CD4-positive, alpha-beta T cell (primary cell): ENCODE measurements at regions not wholly inside any gene's neighbourhood (a gene's known extent, or its start where the extent isn't known, plus 50 kb on each side); places are given as distances from the start of the nearest gene placed in this dataset.

Experiments used
- ATAC-seq: fragments of 200-7000 bp; cut with Tn5 transposase; one replicate; pipeline ENCODE4 v1.10.0; 2022; ENCODE audit warnings: mild to moderate bottlenecking; ENCODE audit not compliant: poor library complexity
- CTCF ChIA-PET: fragments of 350-600 bp; sonication (Branson Sonifier 250); formaldehyde crosslinking; loops from one replicate; lab custom pipeline; 2021; ENCODE audit warnings: antibody characterized with exemption, inconsistent platforms; lab: Charles Lee
- POLR2A ChIA-PET: fragments of 350-600 bp; sonication (Branson Sonifier 250); formaldehyde crosslinking; loops from one replicate; lab custom pipeline; 2021; ENCODE audit warnings: antibody characterized with exemption, inconsistent platforms; lab: Charles Lee
- DNase-seq, 14 experiments: peaks; one replicate each; pipeline ENCODE4 v3.0.0-alpha.2; 2013 to 2020; ENCODE audit warnings: mixed read lengths in 2 of 14
- H3K27ac ChIP-seq, 2 donors: one replicate each; pipeline versions ENCODE4 v1.5.1 to v1.7.0; 2013; ENCODE audit warnings: low read length in 2 of 2, low read depth in 1 of 2, mild to moderate bottlenecking in 1 of 2
- H3K27me3 ChIP-seq, 2 experiments: 1 replicate in 1 of 2; 2 replicates in 1 of 2; pipeline versions ENCODE4 v1.6.1 to v1.7.0; 2013; ENCODE audit warnings: low read length in 2 of 2, control low read depth in 1 of 2, mild to moderate bottlenecking in 1 of 2, moderate library complexity in 1 of 2; ENCODE audit not compliant: insufficient read depth in 2 of 2, control insufficient read depth in 1 of 2
- H3K36me3 ChIP-seq: one replicate; pipeline ENCODE4 v1.6.1; 2013; ENCODE audit warnings: low read length, control low read depth; ENCODE audit not compliant: insufficient read depth
- H3K4me1 ChIP-seq: one replicate; pipeline ENCODE4 v1.6.1; 2013; ENCODE audit warnings: low read length, control low read depth; ENCODE audit not compliant: insufficient read depth
- H3K4me3 ChIP-seq: one replicate; pipeline ENCODE4 v1.5.1; 2013; ENCODE audit warnings: mild to moderate bottlenecking, low read length, moderate library complexity
- H3K9me3 ChIP-seq, 2 experiments: 1 replicate in 1 of 2; 2 replicates in 1 of 2; pipeline versions ENCODE4 v1.6.1 to v1.7.0; 2013; ENCODE audit warnings: low read length in 2 of 2, mild to moderate bottlenecking in 2 of 2, control low read depth in 1 of 2, moderate library complexity in 1 of 2; ENCODE audit not compliant: control insufficient read depth in 1 of 2, insufficient read depth in 1 of 2
- H3K27ac Mint-ChIP-seq: one replicate; pipeline ENCODE4 v1.8.0; 2020; ENCODE audit warnings: mixed read lengths
- H3K27me3 Mint-ChIP-seq: one replicate; pipeline ENCODE4 v1.8.0; 2021; ENCODE audit warnings: mixed read lengths
- H3K36me3 Mint-ChIP-seq: one replicate; pipeline ENCODE4 v1.8.0; 2021; ENCODE audit warnings: low read depth, mixed read lengths
- H3K4me1 Mint-ChIP-seq: one replicate; pipeline ENCODE4 v1.8.0; 2021; ENCODE audit warnings: low read depth, mixed read lengths
- H3K4me3 Mint-ChIP-seq: one replicate; pipeline ENCODE4 v1.8.0; 2020; ENCODE audit warnings: mild to moderate bottlenecking, mixed read lengths
- H3K9me3 Mint-ChIP-seq: one replicate; pipeline ENCODE4 v1.8.0; 2020; ENCODE audit warnings: mixed read lengths
- intact Hi-C, 2 experiments: fragments of 100-400 bp; cut with DNase I in 1 of 2; cut with micrococcal nuclease in 1 of 2; formaldehyde crosslinking; loops; one replicate each; pipeline versions ENCODE4 v1.15.1 to v1.9.0; 2023 to 2025; cut with DNase I, micrococcal nuclease
- TF ChIP-seq, protein P1 (sequence below): fragments of 200-600 bp; IDR thresholded peaks from one replicate; pipeline ENCODE4 v1.8.0; 2022; ENCODE audit warnings: antibody characterized with exemption, mild to moderate bottlenecking

DNA sequence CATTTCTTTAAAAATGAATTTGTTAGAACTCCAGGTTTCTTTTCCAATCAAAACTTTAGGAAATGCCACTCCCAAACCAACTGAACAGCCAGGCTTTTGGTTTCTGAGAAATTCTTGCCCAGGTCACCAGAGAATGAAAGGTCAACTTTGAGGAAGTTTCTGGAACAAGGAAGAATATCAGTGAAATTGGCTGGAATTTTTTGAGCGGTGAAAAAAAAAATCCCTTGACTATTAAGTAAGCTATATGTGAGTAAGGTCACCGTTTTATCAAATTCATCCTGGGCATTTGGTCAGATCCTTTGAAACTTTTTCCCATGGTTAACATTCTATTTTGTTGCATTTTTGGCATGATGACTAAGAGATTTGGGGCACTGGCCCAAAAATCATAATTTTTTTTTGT, 469.3 kb downstream of the LTN1 start:
- H3K36me3 Mint-ChIP-seq = no peaks in the 10 kb centered on the region
- CTCF ChIA-PET = no interaction called here

DNA sequence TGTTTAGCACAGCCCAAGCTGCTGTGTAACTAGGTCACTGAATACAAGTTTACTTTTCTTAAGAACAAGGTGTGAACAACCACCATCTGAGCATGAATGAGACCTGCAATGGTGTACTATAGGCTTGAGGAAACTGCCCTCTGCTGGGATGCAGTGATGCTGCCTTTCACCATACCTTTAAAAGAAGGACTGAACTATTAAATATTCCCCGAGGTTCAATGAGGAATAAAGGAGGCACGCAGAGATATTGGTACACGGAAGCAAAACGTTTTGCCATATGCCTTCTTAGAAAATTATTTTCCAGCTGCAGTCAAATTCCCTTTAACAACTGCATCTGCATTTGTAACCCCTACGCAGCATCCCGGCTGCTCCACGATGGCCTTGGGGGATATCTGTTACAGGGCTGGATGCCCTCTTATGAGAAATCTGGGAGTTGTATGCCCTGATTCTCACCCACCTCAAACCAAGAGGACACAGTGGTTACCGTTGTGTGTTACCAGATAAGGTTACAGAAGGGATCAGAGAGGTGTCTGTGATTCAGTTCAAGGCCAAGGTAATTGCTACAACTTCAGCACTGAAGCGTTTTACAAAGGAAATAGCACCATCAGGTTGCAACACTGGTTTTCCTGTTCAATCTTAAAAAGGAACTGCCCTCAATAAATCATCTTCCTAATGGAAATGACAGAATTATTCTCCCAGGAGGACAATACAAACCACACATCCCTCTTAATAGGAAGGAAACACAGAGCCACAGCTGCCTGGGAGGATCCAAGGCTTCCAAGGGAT, 470.5 kb downstream of the LTN1 start:
- ATAC-seq (no peak), DNase-seq (peak in 3 of 14 experiments; percentile 3 to 13 (median 10))
- H3K36me3 Mint-ChIP-seq = no peaks in the 10 kb centered on the region
- no peak overlapping the region for H3K27ac ChIP-seq
- H3K27me3 ChIP-seq = no peaks in the 10 kb centered on the region
- no peaks in the 10 kb centered on the region for H3K4me1 ChIP-seq
- no peak overlapping the region for H3K4me3 ChIP-seq
- H3K36me3 ChIP-seq = no peaks in the 10 kb centered on the region
- CTCF ChIA-PET = no interaction called here
- intact Hi-C loops = no loop called here
- no peaks in the 10 kb centered on the region for H3K27me3 Mint-ChIP-seq
- no peaks in the 10 kb centered on the region for H3K4me1 Mint-ChIP-seq
- H3K27ac Mint-ChIP-seq = no peak overlapping the region
- H3K9me3 ChIP-seq = no peaks in the 10 kb centered on the region
- H3K9me3 Mint-ChIP-seq = no peaks in the 10 kb centered on the region
- POLR2A ChIA-PET = no interaction called here
- TF ChIP-seq, protein P1, sequence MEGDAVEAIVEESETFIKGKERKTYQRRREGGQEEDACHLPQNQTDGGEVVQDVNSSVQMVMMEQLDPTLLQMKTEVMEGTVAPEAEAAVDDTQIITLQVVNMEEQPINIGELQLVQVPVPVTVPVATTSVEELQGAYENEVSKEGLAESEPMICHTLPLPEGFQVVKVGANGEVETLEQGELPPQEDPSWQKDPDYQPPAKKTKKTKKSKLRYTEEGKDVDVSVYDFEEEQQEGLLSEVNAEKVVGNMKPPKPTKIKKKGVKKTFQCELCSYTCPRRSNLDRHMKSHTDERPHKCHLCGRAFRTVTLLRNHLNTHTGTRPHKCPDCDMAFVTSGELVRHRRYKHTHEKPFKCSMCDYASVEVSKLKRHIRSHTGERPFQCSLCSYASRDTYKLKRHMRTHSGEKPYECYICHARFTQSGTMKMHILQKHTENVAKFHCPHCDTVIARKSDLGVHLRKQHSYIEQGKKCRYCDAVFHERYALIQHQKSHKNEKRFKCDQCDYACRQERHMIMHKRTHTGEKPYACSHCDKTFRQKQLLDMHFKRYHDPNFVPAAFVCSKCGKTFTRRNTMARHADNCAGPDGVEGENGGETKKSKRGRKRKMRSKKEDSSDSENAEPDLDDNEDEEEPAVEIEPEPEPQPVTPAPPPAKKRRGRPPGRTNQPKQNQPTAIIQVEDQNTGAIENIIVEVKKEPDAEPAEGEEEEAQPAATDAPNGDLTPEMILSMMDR = no peak
- H3K4me3 Mint-ChIP-seq = no peak overlapping the region

More for the DNA sequence above, 469.3 kb downstream of the LTN1 start:
- POLR2A ChIA-PET = no interaction called here
- no peaks in the 10 kb centered on the region for H3K36me3 ChIP-seq
- no peak overlapping the region for H3K4me3 ChIP-seq
- intact Hi-C loops = no loop called here
- H3K4me3 Mint-ChIP-seq = no peak overlapping the region
- no peaks in the 10 kb centered on the region for H3K27me3 ChIP-seq
- no peaks in the 10 kb centered on the region for H3K4me1 Mint-ChIP-seq
- no peaks in the 10 kb centered on the region for H3K9me3 Mint-ChIP-seq
- ATAC-seq (no peak), DNase-seq (no peak)
- TF ChIP-seq, protein P1 = no peak
- H3K4me1 ChIP-seq = no peaks in the 10 kb centered on the region
- no peak overlapping the region for H3K27ac ChIP-seq
- H3K27ac Mint-ChIP-seq = no peak overlapping the region
- H3K9me3 ChIP-seq = no peaks in the 10 kb centered on the region
- H3K27me3 Mint-ChIP-seq = no peaks in the 10 kb centered on the region

DNA sequence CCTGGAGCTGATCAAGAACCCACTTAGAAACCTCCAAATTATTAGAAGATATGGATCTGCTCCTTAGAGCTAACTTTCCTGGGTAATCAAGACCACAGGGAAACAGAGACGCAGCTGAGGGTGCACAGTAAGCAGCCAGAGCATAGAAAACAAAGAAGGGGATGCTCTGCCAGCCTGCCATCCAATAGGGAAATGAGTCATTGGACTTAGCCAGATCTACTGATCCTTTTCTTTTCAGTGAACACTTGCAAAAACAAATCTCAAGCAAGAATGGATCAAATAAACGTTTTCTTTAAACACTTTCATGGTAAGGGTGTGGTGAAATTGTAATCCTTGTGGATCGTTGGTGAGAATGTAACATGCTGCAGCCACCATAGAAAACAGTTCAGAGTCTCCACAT, 474.0 kb downstream of the LTN1 start:
- no peak for ATAC-seq
- TF ChIP-seq, protein P1 = no peak
- CTCF ChIA-PET = interaction anchor here (1.7 to 5.7 kb wide), 2 partner anchors 17 to 227 kb away, joined by 3 to 38 read pairs; no protein-coding TSS in a partner anchor
- Mint-ChIP-seq H3K4me3 (no peak overlapping the region), H3K4me1 (no peaks in the 10 kb centered on the region), H3K36me3 (no peaks in the 10 kb centered on the region), H3K27me3 (no peaks in the 10 kb centered on the region), H3K27ac (no peak overlapping the region), H3K9me3 (no peaks in the 10 kb centered on the region)
- Histone ChIP-seq H3K9me3 (no peaks in the 10 kb centered on the region), H3K36me3 (no peaks in the 10 kb centered on the region), H3K4me1 (no peaks in the 10 kb centered on the region), H3K27ac (no peak overlapping the region), H3K4me3 (no peak overlapping the region), H3K27me3 (no peaks in the 10 kb centered on the region)
- POLR2A ChIA-PET = no interaction called here
- no peak for DNase-seq
- intact Hi-C loops = loop anchor here (10.0 kb wide), 2 partner anchors 346 to 1664 kb away; no protein-coding TSS in a partner anchor
